ENCODE measurements at regions not wholly inside any gene's neighbourhood (a gene's known extent, or its start where the extent isn't known, plus 50 kb on each side); places are given as distances from the start of the nearest gene placed in this dataset.

DNA sequence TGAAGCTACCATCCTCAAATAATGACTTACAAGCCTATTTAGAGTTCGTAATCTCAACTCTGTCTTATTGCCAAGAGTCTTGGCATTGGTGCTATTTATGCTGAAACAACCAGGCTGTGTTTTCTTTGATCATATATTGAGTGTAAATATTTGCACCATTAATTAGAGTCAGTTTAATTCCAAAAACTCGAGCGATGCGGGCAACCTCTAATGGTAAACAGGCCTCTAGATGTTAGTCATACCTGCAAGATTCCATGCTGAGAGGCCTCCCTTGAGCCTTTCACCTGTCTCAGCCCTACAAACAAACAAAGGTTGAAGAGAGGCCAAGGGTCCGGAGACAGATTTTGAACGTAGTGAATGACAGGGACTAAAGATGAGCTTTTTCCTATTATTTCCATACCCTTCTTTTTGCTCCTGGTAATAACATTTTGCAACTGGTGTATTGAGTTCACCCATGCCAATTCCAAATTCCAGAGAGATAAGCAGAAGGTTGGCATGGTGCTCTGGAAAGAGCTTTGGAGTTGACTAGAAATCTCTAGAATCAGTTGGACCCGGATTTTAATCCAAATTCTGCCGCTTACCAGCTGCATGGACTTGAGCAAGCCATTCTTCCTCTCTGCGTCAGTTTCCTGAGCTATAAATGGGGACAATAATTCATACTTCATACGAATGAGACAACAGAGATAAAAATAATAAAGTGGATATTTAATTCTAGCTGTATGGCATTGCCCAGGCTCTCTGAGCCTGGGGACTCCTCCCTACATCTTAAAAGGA is 99.1 kb upstream of the ANO1 start:
- DNase-seq = no peak

DNA sequence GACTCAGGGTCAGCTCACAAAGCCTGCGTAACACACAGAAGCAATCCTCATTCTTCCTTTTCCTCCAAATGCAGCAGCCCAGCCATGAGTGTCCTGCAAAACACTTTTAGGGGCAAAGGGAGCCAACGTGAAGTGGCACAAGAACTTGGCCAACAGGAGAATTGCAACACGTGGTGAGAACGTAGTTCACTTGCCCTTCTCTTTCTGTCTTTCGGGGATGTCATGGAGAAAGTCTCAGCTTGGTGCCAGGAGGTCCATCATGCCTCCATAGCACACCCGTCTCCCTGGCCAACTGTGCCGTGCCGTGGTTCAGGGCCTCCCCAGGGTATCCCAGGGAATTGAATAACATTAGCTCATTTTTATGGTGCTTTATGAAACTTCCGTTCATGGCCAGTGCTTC is 98.5 kb upstream of the ANO1 start:
- DNase-seq = no peak

DNA sequence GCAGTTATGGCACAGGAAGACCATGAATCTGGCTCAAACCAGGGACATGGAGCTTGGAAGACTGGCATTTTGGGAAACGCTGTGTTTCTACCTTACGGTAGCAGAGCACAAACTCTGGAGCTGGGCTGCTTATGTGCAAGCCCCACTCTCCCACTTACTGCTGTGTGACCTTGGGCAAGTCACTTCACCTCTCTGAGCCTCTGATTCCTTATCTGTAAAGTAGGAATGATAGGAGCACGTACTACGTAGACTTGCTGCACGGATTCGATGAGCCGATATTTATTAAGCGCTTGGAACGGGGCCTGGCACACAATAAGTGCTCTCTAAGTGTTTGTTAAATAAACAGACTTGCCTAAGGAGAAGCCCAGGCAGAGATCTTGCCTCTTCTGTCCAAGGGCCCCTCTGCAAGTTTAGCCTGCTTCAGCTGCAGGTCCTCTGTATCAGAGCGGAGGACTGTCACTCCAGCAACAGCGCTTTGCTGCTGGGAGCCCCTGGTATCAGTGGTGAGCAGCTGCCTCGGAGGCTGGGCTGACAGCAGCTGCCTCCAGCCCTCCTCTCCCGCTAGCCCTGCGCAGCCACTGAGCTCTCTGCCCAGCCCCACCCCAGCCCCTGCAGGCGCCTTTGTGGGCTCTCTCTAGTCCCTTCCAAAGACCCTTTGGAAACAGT is 96.9 kb upstream of the ANO1 start:
- DNase-seq = no peak

DNA sequence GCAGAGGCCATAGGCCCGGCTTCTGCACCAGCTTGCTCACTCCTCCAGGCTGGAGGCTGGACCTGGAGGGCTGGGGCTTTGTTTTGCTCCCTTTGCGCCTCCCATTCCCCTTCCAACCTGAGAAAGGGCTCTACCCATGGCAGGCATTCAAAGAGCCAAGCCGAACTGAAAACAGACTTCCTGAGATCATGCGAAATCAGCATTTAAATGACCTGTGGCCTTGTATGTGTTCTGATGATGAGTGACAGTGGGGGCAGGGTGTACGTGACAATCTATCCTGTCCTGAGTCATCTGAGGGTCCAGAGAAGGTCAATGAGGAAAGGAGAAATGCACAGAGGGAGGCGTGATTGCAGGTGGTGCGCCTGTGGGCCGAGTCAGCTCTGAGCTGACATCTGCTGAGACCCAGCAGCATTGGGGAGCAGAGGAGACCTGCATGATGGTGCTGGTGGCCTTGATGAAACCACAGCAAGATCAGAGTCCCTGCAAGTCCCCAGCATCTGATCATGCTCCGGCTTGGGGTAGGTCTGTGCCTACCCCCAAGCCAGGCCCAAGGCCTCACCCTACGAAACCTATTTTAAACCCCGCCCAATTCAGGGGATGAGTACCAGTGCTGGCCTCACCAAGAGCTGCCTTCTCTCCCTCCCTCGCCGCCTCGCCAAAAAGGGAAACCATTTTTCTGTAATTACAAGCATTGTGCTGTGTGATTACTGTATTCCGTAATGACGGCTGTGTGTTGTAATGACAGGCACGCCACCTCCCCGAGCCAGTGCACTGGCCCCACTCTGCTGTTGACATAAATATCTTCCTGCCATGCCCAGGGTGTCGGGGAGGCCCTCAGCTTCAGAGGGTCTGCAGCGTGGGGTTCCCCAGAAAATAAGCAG is 95.2 kb upstream of the ANO1 start:
- no peak for DNase-seq

DNA sequence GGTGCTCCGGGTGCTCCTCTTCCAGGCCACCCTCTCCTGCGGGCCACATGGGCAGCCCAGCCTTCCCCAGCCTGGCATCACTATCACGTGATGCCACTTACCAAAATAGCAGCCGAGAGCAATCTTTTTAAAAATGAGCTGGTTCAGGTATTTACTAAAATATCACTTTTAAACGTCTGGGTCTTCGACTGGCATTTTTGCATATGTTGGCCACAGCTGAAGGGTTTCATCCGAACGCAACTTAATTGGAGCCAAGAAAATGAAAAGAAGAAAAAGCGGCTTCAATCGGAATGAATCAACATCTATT is 94.6 kb upstream of the ANO1 start:
- no peak for DNase-seq

DNA sequence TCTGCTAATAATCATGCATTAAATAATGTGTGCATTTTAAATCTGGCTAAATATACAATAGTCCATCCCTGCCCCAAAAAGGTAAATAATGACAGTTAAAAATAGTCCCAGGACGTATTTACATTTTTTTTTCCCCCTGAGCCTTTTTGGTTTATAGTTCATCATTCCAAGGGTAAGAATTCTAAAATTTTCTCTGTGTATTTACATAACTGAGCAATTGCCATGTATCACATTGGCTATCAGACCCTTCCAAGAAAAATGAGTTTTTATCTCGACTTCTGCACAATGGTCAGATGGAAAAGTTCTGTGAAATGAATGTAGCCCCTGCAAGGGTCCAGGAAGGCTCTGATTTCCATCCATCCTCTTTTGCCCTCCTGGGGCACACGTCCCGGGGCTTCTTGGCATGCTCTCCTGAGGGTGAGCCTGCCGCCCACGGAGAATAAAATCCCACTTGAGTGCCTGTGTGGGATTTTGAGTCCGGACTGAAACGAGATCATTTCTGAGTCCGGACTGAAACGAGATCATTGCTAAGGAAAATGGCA is 94.1 kb upstream of the ANO1 start:
- DNase-seq = no peak

DNA sequence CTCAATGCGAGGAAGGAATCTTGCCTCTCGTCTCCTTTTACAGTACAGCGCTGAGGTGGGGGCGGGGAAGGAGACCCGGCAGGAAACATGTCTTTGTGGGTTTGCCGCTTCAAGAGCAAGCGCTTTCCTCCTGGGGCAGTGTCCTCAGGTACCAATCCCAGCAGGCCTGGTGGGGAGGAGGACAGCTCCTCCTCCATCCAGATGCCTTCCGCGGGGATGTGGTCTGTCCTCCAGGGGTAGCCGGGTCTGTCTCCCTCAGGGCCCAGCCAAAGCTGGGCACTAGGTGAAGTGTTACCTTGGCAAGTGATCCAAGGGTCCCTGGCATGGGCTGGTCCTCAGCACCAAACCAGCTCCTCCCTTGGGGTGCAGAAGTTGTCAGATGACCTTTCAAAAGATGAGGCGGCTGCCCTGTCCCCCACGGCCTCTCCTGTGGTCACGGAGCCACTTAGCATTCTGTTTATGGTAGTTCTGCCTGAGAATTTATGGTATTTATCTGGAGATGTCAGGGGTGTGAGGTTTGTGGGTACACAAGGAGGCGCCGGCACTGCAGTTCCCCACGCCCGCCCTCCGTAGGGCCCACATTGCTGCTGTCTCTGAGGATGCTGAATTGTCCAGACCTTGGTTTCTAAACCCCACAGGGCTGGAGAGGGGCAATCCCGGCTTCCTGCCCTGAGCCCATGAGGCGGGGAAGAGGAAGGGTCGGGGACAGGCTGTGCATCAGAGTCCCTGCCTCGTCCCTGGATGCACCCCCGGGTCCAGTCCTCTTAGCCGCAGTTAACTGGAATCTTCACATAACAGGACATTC is 93.5 kb upstream of the ANO1 start:
- no peak for DNase-seq

DNA sequence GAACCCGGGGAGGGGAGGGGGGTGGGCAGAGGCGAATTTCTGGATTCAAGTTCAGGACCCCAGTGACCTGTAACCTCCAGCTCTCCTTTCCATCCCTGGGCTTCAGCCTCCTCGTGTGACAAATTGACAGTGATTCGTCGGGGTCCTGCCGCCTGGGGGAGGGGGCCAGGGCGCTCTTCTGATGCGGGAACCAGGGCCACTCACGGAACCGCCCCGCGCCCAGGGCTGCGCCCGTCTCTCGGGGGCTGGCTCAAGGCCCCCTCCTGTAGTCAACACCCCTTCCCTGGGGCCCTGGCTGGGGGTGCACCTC is 92.8 kb upstream of the ANO1 start:
- no peak for DNase-seq

DNA sequence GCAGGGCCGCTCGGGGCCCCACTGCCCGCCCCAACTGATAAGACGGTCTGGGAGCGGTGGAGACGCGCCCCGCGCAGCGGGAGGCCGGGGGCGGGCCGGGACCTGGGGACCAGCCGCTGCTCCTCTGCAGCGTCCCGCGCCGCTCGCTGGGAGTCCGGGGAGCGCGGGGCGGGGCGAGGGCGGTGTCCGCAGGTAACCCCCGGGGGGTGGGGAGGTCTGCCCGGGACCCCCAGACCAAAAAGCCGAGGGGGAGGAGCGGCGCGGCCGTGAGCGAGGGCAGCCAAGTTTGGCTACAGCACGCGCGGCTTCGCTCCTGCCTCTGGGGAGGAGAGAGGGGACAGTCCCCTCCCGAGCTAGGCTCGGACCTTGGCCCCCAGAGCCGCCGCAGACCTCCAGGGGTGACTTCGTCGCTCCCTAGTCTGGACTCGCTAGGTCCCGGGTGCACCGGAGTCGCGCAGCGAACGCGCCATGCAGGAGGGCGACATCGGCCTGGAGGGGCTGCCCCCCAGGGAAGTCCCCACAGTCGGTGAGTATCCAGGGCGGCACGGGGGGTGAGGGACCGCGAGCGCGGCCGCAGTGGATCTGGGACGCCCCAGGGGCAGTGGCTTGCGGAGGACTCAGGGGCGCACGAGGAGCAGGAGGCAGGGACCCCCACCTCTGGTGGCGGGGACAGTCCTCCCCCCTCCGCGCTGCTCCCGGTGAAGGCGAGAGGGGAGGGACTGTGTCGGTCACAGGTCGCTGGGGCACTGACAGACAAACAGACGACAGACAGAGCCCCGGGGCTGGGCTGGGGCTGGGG is 92.3 kb upstream of the ANO1 start:
- no peak for DNase-seq

DNA sequence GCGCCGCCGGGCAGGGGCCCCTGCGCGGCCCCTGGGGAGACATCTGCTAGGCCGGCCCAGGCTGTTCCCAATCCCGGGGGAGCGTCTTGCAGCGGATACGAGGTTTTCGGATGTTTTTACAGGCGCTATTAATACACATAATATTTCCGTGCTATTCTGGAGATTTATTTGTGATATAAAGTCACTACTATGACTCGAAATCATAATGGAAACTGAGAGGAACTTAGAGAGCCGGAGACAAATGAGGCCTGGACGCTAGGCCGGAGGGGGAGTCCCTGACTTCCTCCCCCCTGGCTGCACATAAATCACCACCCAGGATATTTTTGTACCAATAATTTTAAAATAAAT is 91.7 kb upstream of the ANO1 start:
- no peak for DNase-seq

DNA sequence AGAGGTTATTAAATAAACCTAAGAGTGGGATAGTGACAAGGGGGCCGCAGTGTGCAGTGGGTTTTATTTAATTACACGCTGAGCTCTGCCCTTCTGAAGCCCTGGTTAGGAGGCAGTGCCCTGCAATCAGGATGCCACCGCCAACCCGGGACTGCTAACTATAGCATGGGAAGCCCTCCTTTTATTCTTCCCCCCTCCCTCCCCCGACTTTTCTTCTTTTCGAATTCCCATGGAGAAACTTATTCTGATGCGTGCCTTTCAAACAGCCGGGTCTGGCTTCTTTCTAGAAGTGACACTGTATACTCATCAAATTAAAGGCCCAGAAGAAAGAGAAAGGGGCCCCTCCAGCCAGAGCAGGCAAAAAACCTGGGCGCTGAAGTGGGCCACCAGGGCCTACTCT is 91.3 kb upstream of the ANO1 start:
- DNase-seq = no peak

DNA sequence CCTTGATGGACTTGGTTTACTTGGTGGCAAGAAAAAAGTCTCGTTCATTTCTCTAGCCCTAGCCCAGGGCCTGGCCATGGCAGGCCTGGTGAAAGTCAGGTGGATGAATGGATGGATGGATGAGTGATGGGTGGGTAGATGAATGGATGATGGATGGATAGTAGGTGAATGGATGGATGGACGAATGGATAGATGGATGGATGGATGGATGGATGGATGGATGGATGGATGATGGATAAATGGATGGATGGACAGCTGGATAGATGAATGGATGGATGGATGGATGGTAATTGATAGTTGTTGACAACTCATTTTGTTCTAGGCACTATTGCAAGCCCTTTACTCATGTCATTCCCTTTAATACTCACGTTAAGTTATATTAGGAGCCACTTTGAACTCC is 86.1 kb upstream of the ANO1 start:
- DNase-seq = no peak

DNA sequence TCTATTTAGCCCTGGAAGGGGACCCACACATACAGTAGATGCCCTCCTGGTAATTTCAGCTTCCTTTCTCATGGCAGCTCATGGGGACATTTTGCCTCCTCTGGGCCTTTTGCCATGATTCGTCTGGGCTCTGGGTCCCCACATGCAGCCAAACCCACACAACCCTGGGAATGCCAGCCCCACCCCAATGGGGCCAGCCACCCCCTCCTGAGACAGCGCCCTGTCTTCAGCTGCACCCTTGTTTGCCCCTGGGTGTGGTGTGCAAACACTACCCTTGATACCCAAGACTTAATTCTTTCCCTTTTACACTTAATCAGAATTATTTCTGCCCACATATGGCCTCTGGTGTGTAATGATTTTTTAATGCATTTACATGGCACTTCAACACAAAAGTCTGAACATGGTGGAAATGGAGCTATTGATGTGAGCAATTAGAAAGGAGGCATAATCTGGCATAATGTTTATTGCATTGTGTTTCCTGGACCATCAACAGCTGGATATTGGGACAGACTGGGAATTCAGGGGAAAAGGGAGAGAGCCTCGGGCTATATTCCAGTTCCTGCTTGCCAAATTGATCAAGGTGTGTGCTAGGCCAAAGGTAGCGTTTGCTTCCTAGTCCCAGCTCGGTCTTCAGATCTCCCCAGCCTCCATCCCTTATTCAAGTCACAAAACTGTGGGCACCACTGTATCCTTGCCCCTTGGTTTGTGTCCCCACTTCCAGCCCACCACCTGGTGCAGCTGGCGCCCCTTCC is 85.0 kb upstream of the ANO1 start:
- no peak for DNase-seq

DNA sequence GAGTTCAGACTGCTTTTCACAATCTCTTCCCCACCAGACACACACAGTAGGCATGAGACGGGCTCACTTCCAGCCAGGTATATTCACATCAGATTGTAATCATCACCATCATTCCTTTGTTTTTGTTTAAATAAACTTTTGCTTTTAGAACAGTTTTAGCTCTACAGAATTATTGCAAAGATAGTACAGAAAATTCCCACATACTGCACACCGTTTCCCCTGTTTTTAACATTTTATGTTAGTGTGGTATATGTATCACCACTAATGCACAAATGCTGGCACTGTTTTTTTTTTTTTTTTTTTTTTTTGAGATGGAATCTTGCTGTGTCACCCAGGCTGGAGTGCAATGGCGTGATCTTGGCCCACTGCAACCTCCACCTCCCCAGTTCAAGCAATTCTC is 83.3 kb upstream of the ANO1 start:
- no peak for DNase-seq

DNA sequence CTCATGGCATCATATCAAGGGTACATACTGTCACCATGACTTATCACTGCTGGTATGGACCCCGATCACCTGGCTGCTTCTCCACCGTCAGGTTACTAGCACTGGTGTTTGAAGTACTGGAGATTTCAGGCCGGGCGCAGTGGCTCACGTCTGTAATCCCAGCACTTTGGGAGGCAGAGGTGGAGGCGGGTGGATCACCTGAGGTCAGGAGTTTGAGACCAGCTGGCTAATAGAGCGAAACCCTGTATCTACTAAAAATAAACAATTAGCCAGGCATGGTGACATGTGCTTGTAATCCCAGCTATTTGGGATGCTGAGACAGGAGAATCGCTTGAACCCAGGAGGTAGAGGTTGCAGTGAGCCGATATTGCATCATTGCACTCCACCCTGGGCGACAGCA is 82.4 kb upstream of the ANO1 start:
- no peak for DNase-seq

DNA sequence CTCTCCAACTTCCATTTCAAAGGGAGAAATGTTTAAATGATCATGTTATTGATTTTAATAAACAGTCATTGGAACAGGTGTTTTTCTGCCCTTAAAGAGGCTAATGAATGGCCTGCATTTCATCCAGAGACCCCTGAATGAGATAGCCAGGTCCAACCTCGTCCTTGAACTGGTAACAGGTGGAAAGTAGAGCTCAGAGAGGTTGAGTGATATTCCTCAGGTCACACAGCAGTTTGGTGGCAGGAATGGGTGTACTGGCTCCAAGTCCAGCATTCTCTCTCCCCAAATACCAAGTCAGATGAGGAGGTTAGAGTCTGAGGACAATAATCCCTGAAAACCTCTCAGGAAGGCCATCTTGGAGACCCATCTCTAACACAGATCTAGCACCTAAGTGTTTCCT is 81.7 kb upstream of the ANO1 start:
- DNase-seq = no peak

DNA sequence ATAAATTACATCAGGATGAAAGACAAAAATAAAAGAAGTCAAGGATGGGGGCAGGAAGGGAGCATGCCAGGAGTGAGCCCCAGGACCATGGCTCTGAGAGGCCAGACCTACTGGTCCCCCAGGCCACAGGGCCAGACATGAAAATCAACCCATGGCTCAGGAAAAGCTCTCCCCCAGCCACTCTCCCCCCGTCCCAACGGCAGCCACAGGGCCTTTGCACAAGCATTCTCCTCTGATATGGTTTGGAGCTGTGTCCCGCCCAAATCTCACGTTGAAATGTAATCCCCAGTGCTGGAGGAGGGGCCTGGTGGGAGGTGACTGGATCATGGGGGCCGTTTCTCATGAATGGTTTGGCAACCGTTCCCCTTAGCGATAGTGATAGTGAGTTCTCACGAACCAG is 80.8 kb upstream of the ANO1 start:
- DNase-seq = no peak

DNA sequence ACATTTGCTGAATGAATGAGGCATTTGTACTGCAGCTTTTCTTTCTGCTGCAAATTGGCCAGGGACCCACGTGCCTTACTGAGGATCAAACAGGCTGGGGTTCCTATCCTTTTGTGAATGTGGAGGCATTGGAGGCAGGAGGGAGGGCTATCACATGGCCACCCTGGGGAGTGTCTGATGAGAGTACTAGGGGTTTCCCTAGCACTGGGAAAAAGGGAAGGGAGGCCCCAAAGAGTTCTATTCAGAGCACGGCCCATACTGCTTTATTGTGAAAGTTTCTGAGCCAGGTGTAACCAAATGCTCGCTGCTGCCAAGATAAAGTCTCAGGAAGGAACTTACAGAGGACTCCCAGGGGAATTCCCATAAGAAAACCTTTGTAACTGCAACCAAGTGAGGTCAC is 78.4 kb upstream of the ANO1 start:
- no peak for DNase-seq

DNA sequence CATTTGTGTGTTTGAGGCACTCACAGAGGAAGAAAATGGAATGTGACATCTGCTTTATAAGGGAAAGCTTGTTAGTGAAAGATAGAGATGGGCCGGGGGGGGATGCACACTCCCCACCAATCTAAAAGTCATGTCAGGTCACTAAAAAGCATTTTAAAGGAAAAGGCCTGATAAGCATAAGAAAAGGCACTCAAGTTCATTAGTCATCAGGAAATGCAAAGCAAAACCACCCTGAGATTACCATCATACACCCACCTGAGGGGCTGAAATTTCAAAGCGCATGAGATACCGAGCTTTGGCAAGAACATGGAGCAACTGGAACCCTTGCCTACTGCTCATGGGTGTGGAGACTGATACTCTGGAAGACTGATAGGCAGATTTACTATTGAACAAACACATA is 77.9 kb upstream of the ANO1 start:
- no peak for DNase-seq

DNA sequence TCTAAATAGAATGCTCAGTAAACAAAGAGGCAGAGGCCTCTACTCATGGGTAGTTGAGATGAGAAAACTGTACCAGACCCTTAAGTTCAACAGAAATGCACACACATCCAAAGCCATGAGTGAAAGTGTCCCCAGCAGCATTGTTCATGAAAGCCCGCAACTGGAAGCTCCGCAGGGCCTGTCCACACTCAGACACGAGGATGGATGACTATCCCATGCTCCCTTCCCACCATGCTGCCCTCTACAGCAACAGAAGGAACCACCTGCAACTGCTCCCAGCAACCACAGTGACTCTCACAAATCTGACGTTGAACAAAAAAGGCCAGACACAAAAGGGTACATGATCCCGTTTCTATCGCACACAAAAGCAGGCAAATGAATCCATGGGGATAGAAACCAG is 76.9 kb upstream of the ANO1 start:
- no peak for DNase-seq

DNA sequence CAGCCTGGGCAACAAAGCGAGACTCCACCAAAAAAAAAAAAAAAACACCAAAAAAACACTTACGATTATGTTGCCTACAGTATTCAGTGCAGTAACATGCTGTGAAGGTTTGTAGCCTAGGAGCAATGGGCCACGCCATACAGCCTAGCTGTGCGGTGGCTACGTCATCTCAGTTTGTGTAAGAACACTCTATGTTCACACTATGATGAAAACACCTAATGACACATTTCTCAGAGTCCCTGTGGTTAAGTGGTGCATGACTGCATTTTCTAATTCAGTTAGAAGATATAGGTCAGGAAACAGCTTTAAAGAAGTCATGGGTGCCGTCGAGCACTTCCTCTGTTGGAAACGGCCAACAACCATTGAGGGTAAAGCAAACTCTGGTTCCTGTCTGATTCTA is 75.7 kb upstream of the ANO1 start:
- no peak for DNase-seq
